Vagina (tissue), 2 donors: ENCODE measurements at regions not wholly inside any gene's neighbourhood (a gene's known extent, or its start where the extent isn't known, plus 50 kb on each side); places are given as distances from the start of the nearest gene placed in this dataset.

Experiments used
- CTCF ChIP-seq, 3 experiments: fragments of 450-650 bp in 2 of 3; fragments of 200-600 bp in 1 of 3; sonication (generic) in 1 of 3; IDR thresholded peaks; one replicate each; pipeline ENCODE4 v1.5.1; 2017 to 2019; ENCODE audit warnings: antibody characterized with exemption in 3 of 3, mild to moderate bottlenecking in 2 of 3, moderate library complexity in 2 of 3
- POLR2A ChIP-seq, 2 donors: fragments of 450-650 bp; IDR thresholded peaks; one replicate each; pipeline ENCODE4 v1.6.1; 2017; ENCODE audit warnings: antibody characterized with exemption in 2 of 2, mild to moderate bottlenecking in 2 of 2, moderate library complexity in 2 of 2
- POLR2AphosphoS5 ChIP-seq, 2 donors: sonication (generic); formaldehyde crosslinking; IDR thresholded peaks; one replicate each; pipeline ENCODE4 v1.9.0; 2017; ENCODE audit warnings: antibody characterized with exemption in 2 of 2, mild to moderate bottlenecking in 2 of 2, low read depth in 1 of 2; ENCODE audit not compliant: insufficient read depth in 1 of 2

GRCh38 chr5:173518856-173519255 is 97.6 kb downstream of the BOD1 start:
- TF ChIP-seq CTCF (IDR thresholded peaks at IDR 0.05), result no peak
- TF ChIP-seq POLR2AphosphoS5 (IDR thresholded peaks at IDR 0.05; ENCODE audit: insufficient read depth in 1 of 2, low read depth in 1 of 2), result no peak
- no peak for TF ChIP-seq POLR2A (IDR thresholded peaks at IDR 0.05)
